Immature natural killer cell (primary cell): ENCODE measurements at regions not wholly inside any gene's neighbourhood (a gene's known extent, or its start where the extent isn't known, plus 50 kb on each side); places are given as distances from the start of the nearest gene placed in this dataset.

Experiments used
- DNase-seq, 3 donors: peaks; one replicate each; pipeline ENCODE4 v3.0.0; 2022; ENCODE audit warnings: mixed read lengths in 1 of 3
- H3K27ac Mint-ChIP-seq, 6 donors: one replicate each; pipeline ENCODE4 v1.8.0; 2020; ENCODE audit warnings: mixed read lengths in 6 of 6, mild to moderate bottlenecking in 5 of 6, inconsistent platforms in 4 of 6, moderate library complexity in 3 of 6
- H3K27me3 Mint-ChIP-seq, 3 donors: one replicate each; pipeline ENCODE4 v1.8.0; 2020 to 2021; ENCODE audit warnings: low read depth in 3 of 3, mild to moderate bottlenecking in 3 of 3, mixed read lengths in 3 of 3, moderate library complexity in 3 of 3, inconsistent platforms in 1 of 3
- H3K36me3 Mint-ChIP-seq, 3 donors: one replicate each; pipeline ENCODE4 v1.8.0; 2020; ENCODE audit warnings: mixed read lengths in 3 of 3, inconsistent platforms in 2 of 3, mild to moderate bottlenecking in 2 of 3
- H3K4me1 Mint-ChIP-seq, 2 donors: one replicate each; pipeline ENCODE4 v1.8.0; 2020; ENCODE audit warnings: inconsistent platforms in 2 of 2, mild to moderate bottlenecking in 2 of 2, mixed read lengths in 2 of 2, moderate library complexity in 1 of 2
- H3K4me3 Mint-ChIP-seq, 5 donors: one replicate each; pipeline ENCODE4 v1.8.0; 2020; ENCODE audit warnings: mild to moderate bottlenecking in 5 of 5, mixed read lengths in 5 of 5, inconsistent platforms in 3 of 5, moderate library complexity in 3 of 5
- H3K9me3 Mint-ChIP-seq, 6 donors: one replicate each; pipeline ENCODE4 v1.8.0; 2020; ENCODE audit warnings: mild to moderate bottlenecking in 6 of 6, mixed read lengths in 6 of 6, inconsistent platforms in 4 of 6, moderate library complexity in 3 of 6

GRCh38 chr13:31611214-31611613, 128.1 kb upstream of the RXFP2 start:
- H3K4me3 Mint-ChIP-seq: no peak overlapping the region
- H3K27me3 Mint-ChIP-seq: peaks cover 0 to 5% (median under 1%) of the 10 kb centered on the region in 3 donors
- no peaks in the 10 kb centered on the region for H3K4me1 Mint-ChIP-seq
- H3K9me3 Mint-ChIP-seq: peaks cover 0 to 6% (median 0%) of the 10 kb centered on the region in 6 donors
- H3K27ac Mint-ChIP-seq: no peak overlapping the region
- DNase-seq: no peak
- H3K36me3 Mint-ChIP-seq: no peaks in the 10 kb centered on the region

GRCh38 chr13:31614073-31614472, 125.3 kb upstream of the RXFP2 start:
- peaks cover 0 to 6% (median 0%) of the 10 kb centered on the region in 6 donors for H3K9me3 Mint-ChIP-seq
- no peak overlapping the region for H3K4me3 Mint-ChIP-seq
- DNase-seq: no peak
- H3K27ac Mint-ChIP-seq: no peak overlapping the region
- H3K4me1 Mint-ChIP-seq: no peaks in the 10 kb centered on the region
- peaks cover 0 to 5% (median 2%) of the 10 kb centered on the region in 3 donors for H3K27me3 Mint-ChIP-seq
- no peaks in the 10 kb centered on the region for H3K36me3 Mint-ChIP-seq

- DNase-seq: no peak
- no peaks in the 10 kb centered on the region for H3K4me1 Mint-ChIP-seq
- no peak overlapping the region for H3K4me3 Mint-ChIP-seq
Measured at GRCh38 chr13:31614704-31615103, 124.6 kb upstream of the RXFP2 start.

GRCh38 chr13:31625115-31625514, 114.2 kb upstream of the RXFP2 start:
- no peak for DNase-seq
- peaks cover 0 to 9% (median 0%) of the 10 kb centered on the region in 6 donors for H3K9me3 Mint-ChIP-seq
- peaks cover 6 to 9% (median 7%) of the 10 kb centered on the region in 3 donors for H3K27me3 Mint-ChIP-seq
- H3K4me1 Mint-ChIP-seq: no peaks in the 10 kb centered on the region
- no peaks in the 10 kb centered on the region for H3K36me3 Mint-ChIP-seq
- no peak overlapping the region for H3K4me3 Mint-ChIP-seq
- H3K27ac Mint-ChIP-seq: no peak overlapping the region

More at GRCh38 chr13:31614704-31615103, 124.6 kb upstream of the RXFP2 start:
- Mint-ChIP-seq H3K27ac (no peak overlapping the region), H3K27me3 (peaks cover 0 to 5% (median 2%) of the 10 kb centered on the region in 3 donors), H3K36me3 (no peaks in the 10 kb centered on the region), H3K9me3 (peaks cover 0 to 6% (median 0%) of the 10 kb centered on the region in 6 donors)

- H3K4me3 Mint-ChIP-seq: no peak overlapping the region
- no peak overlapping the region for H3K27ac Mint-ChIP-seq
- peaks cover 0 to 9% (median 2%) of the 10 kb centered on the region in 6 donors for H3K9me3 Mint-ChIP-seq
- H3K27me3 Mint-ChIP-seq: peaks cover 0 to 10% (median 7%) of the 10 kb centered on the region in 3 donors
- H3K36me3 Mint-ChIP-seq: no peaks in the 10 kb centered on the region
- DNase-seq: no peak
- no peaks in the 10 kb centered on the region for H3K4me1 Mint-ChIP-seq
Measured at GRCh38 chr13:31627097-31627845, 112.1 kb upstream of the RXFP2 start.

- Mint-ChIP-seq H3K27me3 (peaks cover 0 to 8% (median 2%) of the 10 kb centered on the region in 3 donors), H3K9me3 (peaks cover 0 to 7% (median 5%) of the 10 kb centered on the region in 6 donors), H3K36me3 (no peaks in the 10 kb centered on the region), H3K4me1 (no peaks in the 10 kb centered on the region), H3K27ac (no peak overlapping the region), H3K4me3 (no peak overlapping the region)
- DNase-seq: no peak
Measured at GRCh38 chr13:31629085-31629780, 110.1 kb upstream of the RXFP2 start.

- Mint-ChIP-seq H3K4me3 (no peak overlapping the region), H3K36me3 (no peaks in the 10 kb centered on the region), H3K27ac (no peak overlapping the region), H3K4me1 (no peaks in the 10 kb centered on the region), H3K9me3 (peaks cover 0 to 10% (median 5%) of the 10 kb centered on the region in 6 donors), H3K27me3 (peaks cover 3 to 8% (median 5%) of the 10 kb centered on the region in 3 donors)
- DNase-seq: no peak
Measured at GRCh38 chr13:31631071-31631470, 108.3 kb upstream of the RXFP2 start.

- peaks cover 3 to 9% (median 6%) of the 10 kb centered on the region in 3 donors for H3K27me3 Mint-ChIP-seq
- no peaks in the 10 kb centered on the region for H3K4me1 Mint-ChIP-seq
- no peaks in the 10 kb centered on the region for H3K36me3 Mint-ChIP-seq
- no peak overlapping the region for H3K27ac Mint-ChIP-seq
- no peak overlapping the region for H3K4me3 Mint-ChIP-seq
- no peak for DNase-seq
- peaks cover 0 to 11% (median 6%) of the 10 kb centered on the region in 6 donors for H3K9me3 Mint-ChIP-seq
Measured at GRCh38 chr13:31631746-31632145, 107.6 kb upstream of the RXFP2 start.

- H3K9me3 Mint-ChIP-seq: peaks cover 5 to 13% (median 7%) of the 10 kb centered on the region in 6 donors
- H3K4me3 Mint-ChIP-seq: no peak overlapping the region
- peaks cover 0 to 16% (median 3%) of the 10 kb centered on the region in 3 donors for H3K27me3 Mint-ChIP-seq
- H3K4me1 Mint-ChIP-seq: no peaks in the 10 kb centered on the region
- DNase-seq: no peak
- H3K36me3 Mint-ChIP-seq: no peaks in the 10 kb centered on the region
- no peak overlapping the region for H3K27ac Mint-ChIP-seq
Measured at GRCh38 chr13:31638577-31638976, 100.7 kb upstream of the RXFP2 start.

- Mint-ChIP-seq H3K36me3 (no peaks in the 10 kb centered on the region), H3K27me3 (peaks cover 0 to 16% (median 0%) of the 10 kb centered on the region in 3 donors), H3K27ac (no peak overlapping the region), H3K4me3 (no peak overlapping the region), H3K9me3 (peaks cover 0 to 13% (median 6%) of the 10 kb centered on the region in 6 donors), H3K4me1 (no peaks in the 10 kb centered on the region)
- no peak for DNase-seq
Measured at GRCh38 chr13:31639443-31640163, 99.7 kb upstream of the RXFP2 start.

- no peak overlapping the region for H3K27ac Mint-ChIP-seq
Measured at GRCh38 chr13:31649766-31650165, 89.6 kb upstream of the RXFP2 start.

GRCh38 chr13:31653730-31654129, 85.6 kb upstream of the RXFP2 start:
- no peak overlapping the region for H3K27ac Mint-ChIP-seq
- H3K27me3 Mint-ChIP-seq: no peaks in the 10 kb centered on the region
- no peaks in the 10 kb centered on the region for H3K9me3 Mint-ChIP-seq
- no peak for DNase-seq
- no peaks in the 10 kb centered on the region for H3K36me3 Mint-ChIP-seq
- no peaks in the 10 kb centered on the region for H3K4me1 Mint-ChIP-seq
- no peak overlapping the region for H3K4me3 Mint-ChIP-seq

More at GRCh38 chr13:31649766-31650165, 89.6 kb upstream of the RXFP2 start:
- Mint-ChIP-seq H3K27me3 (peaks cover 0 to 4% (median 0%) of the 10 kb centered on the region in 3 donors), H3K36me3 (no peaks in the 10 kb centered on the region), H3K9me3 (peaks cover 0 to 1% (median 0%) of the 10 kb centered on the region in 6 donors), H3K4me1 (no peaks in the 10 kb centered on the region), H3K4me3 (no peak overlapping the region)
- no peak for DNase-seq

- Mint-ChIP-seq H3K27me3 (peaks cover 0 to 9% (median 1%) of the 10 kb centered on the region in 3 donors), H3K27ac (no peak overlapping the region), H3K4me3 (no peak overlapping the region), H3K36me3 (no peaks in the 10 kb centered on the region), H3K4me1 (no peaks in the 10 kb centered on the region), H3K9me3 (peaks cover 0 to 10% (median 3%) of the 10 kb centered on the region in 6 donors)
- DNase-seq: no peak
Measured at GRCh38 chr13:31663880-31664585, 75.3 kb upstream of the RXFP2 start.
